GM12874 (cell line): ENCODE measurements at regions not wholly inside any gene's neighbourhood (a gene's known extent, or its start where the extent isn't known, plus 50 kb on each side); places are given as distances from the start of the nearest gene placed in this dataset.

Source experiments
- CTCF ChIP-seq: IDR thresholded peaks from 2 replicates; pipeline ENCODE4 v1.5.1; 2011; ENCODE audit warnings: low read depth, mild to moderate bottlenecking, control low read depth, low read length, moderate library complexity; ENCODE audit not compliant: insufficient read depth

GRCh38 chr13:72507416-72508199 lies 219.8 kb downstream of the MZT1 start:
- TF ChIP-seq CTCF: no peak

GRCh38 chr13:72506706-72507105 lies 220.7 kb downstream of the MZT1 start:
- TF ChIP-seq CTCF: no peak

GRCh38 chr13:72505376-72505775 lies 222.1 kb downstream of the MZT1 start:
- TF ChIP-seq CTCF: no peak

- no peak for TF ChIP-seq CTCF
These were observed 223.1 kb downstream of the MZT1 start for GRCh38 chr13:72504131-72504841.

- no peak for TF ChIP-seq CTCF
These were observed 226.6 kb downstream of the MZT1 start for GRCh38 chr13:72500851-72501250.

- no peak for TF ChIP-seq CTCF
These were observed 231.7 kb downstream of the MZT1 start for GRCh38 chr13:72495681-72496080.

GRCh38 chr13:72489751-72490150 lies 237.7 kb downstream of the MZT1 start:
- TF ChIP-seq CTCF: no peak
